ENCODE measurements at regions not wholly inside any gene's neighbourhood (a gene's known extent, or its start where the extent isn't known, plus 50 kb on each side); places are given as distances from the start of the nearest gene placed in this dataset.

- TF ChIP-seq CTCF (conservative IDR thresholded peaks at IDR 0.05; ENCODE audit: control insufficient read depth, insufficient read depth, low read depth, low read length): no peak
- no peak overlapping the region for H3K4me3 ChIP-seq (ENCODE audit: control insufficient read depth, low read depth, low read length)
- no peak for DNase-seq (ENCODE audit: low read depth)
Measured at GRCh38 chr7:79785556-79785955, 332.1 kb upstream of the MAGI2 start.

GRCh38 chr7:79782906-79783305 is 329.4 kb upstream of the MAGI2 start:
- no peak for DNase-seq (ENCODE audit: low read depth)
- TF ChIP-seq CTCF (conservative IDR thresholded peaks at IDR 0.05; ENCODE audit: control insufficient read depth, insufficient read depth, low read depth, low read length): no peak
- H3K4me3 ChIP-seq (ENCODE audit: control insufficient read depth, low read depth, low read length): no peak overlapping the region

- DNase-seq (ENCODE audit: low read depth): no peak
- H3K4me3 ChIP-seq (ENCODE audit: control insufficient read depth, low read depth, low read length): no peak overlapping the region
- TF ChIP-seq CTCF (conservative IDR thresholded peaks at IDR 0.05; ENCODE audit: control insufficient read depth, insufficient read depth, low read depth, low read length): no peak
Measured at GRCh38 chr7:79782256-79782655, 328.8 kb upstream of the MAGI2 start.

- DNase-seq (ENCODE audit: low read depth): no peak
- H3K4me3 ChIP-seq (ENCODE audit: control insufficient read depth, low read depth, low read length): no peak overlapping the region
- TF ChIP-seq CTCF (conservative IDR thresholded peaks at IDR 0.05; ENCODE audit: control insufficient read depth, insufficient read depth, low read depth, low read length): no peak
Measured at GRCh38 chr7:79781716-79782115, 328.2 kb upstream of the MAGI2 start.

- no peak for TF ChIP-seq CTCF (conservative IDR thresholded peaks at IDR 0.05; ENCODE audit: control insufficient read depth, insufficient read depth, low read depth, low read length)
- peak; percentile 87 for DNase-seq (ENCODE audit: low read depth)
Measured at GRCh38 chr7:79778786-79779770, 325.6 kb upstream of the MAGI2 start.

GRCh38 chr7:79775911-79776310 is 322.4 kb upstream of the MAGI2 start:
- no peak overlapping the region for H3K4me3 ChIP-seq (ENCODE audit: control insufficient read depth, low read depth, low read length)
- DNase-seq (ENCODE audit: low read depth): no peak
- TF ChIP-seq CTCF (conservative IDR thresholded peaks at IDR 0.05; ENCODE audit: control insufficient read depth, insufficient read depth, low read depth, low read length): no peak

More at GRCh38 chr7:79778786-79779770, 325.6 kb upstream of the MAGI2 start:
- H3K4me3 ChIP-seq (ENCODE audit: control insufficient read depth, low read depth, low read length): no peak overlapping the region
